ENCODE measurements at regions not wholly inside any gene's neighbourhood (a gene's known extent, or its start where the extent isn't known, plus 50 kb on each side); places are given as distances from the start of the nearest gene placed in this dataset.

- no peaks in the 10 kb centered on the region for H3K9me3 ChIP-seq (ENCODE audit: low read length)
- no TSS peak for BruUV-seq (replicated peaks)
- H3K79me2 ChIP-seq (ENCODE audit: insufficient read depth, low read depth, low read length): no peaks in the 10 kb centered on the region
- H3K4me2 ChIP-seq (ENCODE audit: low read length): no peak overlapping the region
- no peak for DNase-seq (ENCODE audit: low spot score)
- intact Hi-C loops (cut with micrococcal nuclease; ENCODE audit: unreplicated experiment): no loop called here
- no peaks in the 10 kb centered on the region for H3K4me1 ChIP-seq (ENCODE audit: insufficient read depth, low read length, poor library complexity, severe bottlenecking)
- no peak overlapping the region for H3K4me3 ChIP-seq (ENCODE audit: low read depth, low read length, poor library complexity, severe bottlenecking)
- no peak overlapping the region for H3K27ac ChIP-seq (ENCODE audit: low read depth, low read length, poor library complexity, severe bottlenecking)
- no peaks in the 10 kb centered on the region for H3K36me3 ChIP-seq (ENCODE audit: insufficient read depth, low read length)
- no peaks in the 10 kb centered on the region for H3K9me2 ChIP-seq (ENCODE audit: insufficient read depth, low read length)
- H4K20me1 ChIP-seq (ENCODE audit: insufficient read depth, low read length): no peaks in the 10 kb centered on the region
- ChIA-PET CTCF (ENCODE audit: unreplicated experiment) (no interaction called here), POLR2A (no interaction called here)
- no peak for TF ChIP-seq EZH2phosphoT487 (IDR thresholded peaks at IDR 0.05; ENCODE audit: borderline replicate concordance, low read depth, low read length)
- TF ChIP-seq, protein P1, sequence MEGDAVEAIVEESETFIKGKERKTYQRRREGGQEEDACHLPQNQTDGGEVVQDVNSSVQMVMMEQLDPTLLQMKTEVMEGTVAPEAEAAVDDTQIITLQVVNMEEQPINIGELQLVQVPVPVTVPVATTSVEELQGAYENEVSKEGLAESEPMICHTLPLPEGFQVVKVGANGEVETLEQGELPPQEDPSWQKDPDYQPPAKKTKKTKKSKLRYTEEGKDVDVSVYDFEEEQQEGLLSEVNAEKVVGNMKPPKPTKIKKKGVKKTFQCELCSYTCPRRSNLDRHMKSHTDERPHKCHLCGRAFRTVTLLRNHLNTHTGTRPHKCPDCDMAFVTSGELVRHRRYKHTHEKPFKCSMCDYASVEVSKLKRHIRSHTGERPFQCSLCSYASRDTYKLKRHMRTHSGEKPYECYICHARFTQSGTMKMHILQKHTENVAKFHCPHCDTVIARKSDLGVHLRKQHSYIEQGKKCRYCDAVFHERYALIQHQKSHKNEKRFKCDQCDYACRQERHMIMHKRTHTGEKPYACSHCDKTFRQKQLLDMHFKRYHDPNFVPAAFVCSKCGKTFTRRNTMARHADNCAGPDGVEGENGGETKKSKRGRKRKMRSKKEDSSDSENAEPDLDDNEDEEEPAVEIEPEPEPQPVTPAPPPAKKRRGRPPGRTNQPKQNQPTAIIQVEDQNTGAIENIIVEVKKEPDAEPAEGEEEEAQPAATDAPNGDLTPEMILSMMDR (conservative IDR thresholded peaks at IDR 0.05; ENCODE audit: low read length): no peak
- no peak overlapping the region for H2AFZ ChIP-seq (ENCODE audit: low read length)
Measured at GRCh38 chr2:41595240-41595639, 452.6 kb upstream of the PKDCC start.

DNA sequence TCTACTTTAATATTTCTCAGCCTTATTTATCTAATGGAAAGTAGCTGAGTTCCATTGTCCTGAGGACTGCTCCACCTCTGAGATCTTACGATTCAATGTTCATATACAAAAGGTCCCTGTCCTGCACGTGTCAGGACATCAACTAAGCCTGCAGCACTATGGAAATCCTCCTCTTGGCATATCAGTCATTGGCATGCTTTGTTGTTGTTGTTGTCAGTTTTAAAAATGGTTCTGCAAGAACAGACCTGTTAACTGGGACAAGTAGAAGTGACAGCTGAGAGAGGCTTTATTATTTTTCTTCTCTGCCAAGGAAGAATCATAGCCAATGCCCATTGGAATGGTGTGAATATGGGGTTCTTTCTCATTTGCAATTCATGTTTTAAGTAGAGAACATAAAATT is 450.1 kb upstream of the PKDCC start:
- no peaks in the 10 kb centered on the region for H3K9me3 ChIP-seq (ENCODE audit: low read length)
- no TSS peak for BruUV-seq (replicated peaks)

DNA sequence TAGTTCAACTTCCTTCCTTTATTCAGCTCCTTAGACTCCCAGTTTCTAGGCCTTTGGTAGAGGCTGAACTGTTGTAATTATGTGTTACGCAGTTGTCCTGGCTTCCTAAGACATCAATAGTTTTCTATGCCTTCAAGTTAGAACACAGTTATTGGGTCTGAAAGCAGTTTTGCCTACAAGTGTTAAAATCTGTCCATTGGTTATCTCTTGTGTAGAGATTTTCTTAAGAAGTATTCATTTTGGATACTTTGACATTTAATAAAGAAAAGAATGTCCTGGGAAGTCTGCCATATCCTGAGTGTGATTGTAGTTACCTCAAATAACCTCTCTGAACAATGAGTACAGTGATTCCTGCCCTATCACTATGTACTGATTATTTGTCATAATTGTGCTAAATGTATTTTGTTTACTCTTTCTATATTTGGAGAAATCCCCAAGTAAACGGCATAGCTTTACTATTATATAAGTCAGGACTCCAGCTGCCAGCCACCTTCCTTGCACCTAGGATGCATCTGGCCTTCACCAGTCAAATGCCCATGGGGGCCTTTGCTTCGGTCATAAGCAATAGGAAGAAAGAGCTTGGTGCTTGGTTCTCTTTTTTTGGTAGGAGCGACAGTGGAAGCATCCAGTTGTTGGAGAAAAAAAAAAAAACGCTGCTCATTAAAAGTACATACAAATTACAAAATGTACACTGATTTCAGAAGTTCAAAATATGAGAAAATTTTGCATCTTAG is 449.5 kb upstream of the PKDCC start:
- H3K4me1 ChIP-seq (ENCODE audit: insufficient read depth, low read length, poor library complexity, severe bottlenecking): no peaks in the 10 kb centered on the region
- H3K27ac ChIP-seq (ENCODE audit: low read depth, low read length, poor library complexity, severe bottlenecking): no peak overlapping the region
- no peaks in the 10 kb centered on the region for H3K36me3 ChIP-seq (ENCODE audit: insufficient read depth, low read length)
- no peak overlapping the region for H2AFZ ChIP-seq (ENCODE audit: low read length)
- no peaks in the 10 kb centered on the region for H3K79me2 ChIP-seq (ENCODE audit: insufficient read depth, low read depth, low read length)
- no peaks in the 10 kb centered on the region for H3K9me2 ChIP-seq (ENCODE audit: insufficient read depth, low read length)
- CTCF ChIA-PET (ENCODE audit: unreplicated experiment): no interaction called here
- POLR2A ChIA-PET: interaction anchor here (1.2 kb wide), 1 partner anchor 23 kb away, joined by 3 read pairs; no protein-coding TSS in a partner anchor
- H4K20me1 ChIP-seq (ENCODE audit: insufficient read depth, low read length): no peaks in the 10 kb centered on the region
- no peak for DNase-seq (ENCODE audit: low spot score)
- H3K4me2 ChIP-seq (ENCODE audit: low read length): no peak overlapping the region
- TF ChIP-seq, protein P1 (conservative IDR thresholded peaks at IDR 0.05; ENCODE audit: low read length): no peak
- TF ChIP-seq EZH2phosphoT487 (IDR thresholded peaks at IDR 0.05; ENCODE audit: borderline replicate concordance, low read depth, low read length): no peak
- intact Hi-C loops (cut with micrococcal nuclease; ENCODE audit: unreplicated experiment): no loop called here
- no peak overlapping the region for H3K4me3 ChIP-seq (ENCODE audit: low read depth, low read length, poor library complexity, severe bottlenecking)
- no TSS peak for BruUV-seq (replicated peaks)
- H3K9me3 ChIP-seq (ENCODE audit: low read length): no peaks in the 10 kb centered on the region

More for the DNA sequence above, 450.1 kb upstream of the PKDCC start:
- H3K36me3 ChIP-seq (ENCODE audit: insufficient read depth, low read length): no peaks in the 10 kb centered on the region
- TF ChIP-seq, protein P1 (conservative IDR thresholded peaks at IDR 0.05; ENCODE audit: low read length): no peak
- no peak for TF ChIP-seq EZH2phosphoT487 (IDR thresholded peaks at IDR 0.05; ENCODE audit: borderline replicate concordance, low read depth, low read length)
- CTCF ChIA-PET (ENCODE audit: unreplicated experiment): no interaction called here
- H3K79me2 ChIP-seq (ENCODE audit: insufficient read depth, low read depth, low read length): no peaks in the 10 kb centered on the region
- no peak overlapping the region for H3K4me3 ChIP-seq (ENCODE audit: low read depth, low read length, poor library complexity, severe bottlenecking)
- no peaks in the 10 kb centered on the region for H3K4me1 ChIP-seq (ENCODE audit: insufficient read depth, low read length, poor library complexity, severe bottlenecking)
- H3K9me2 ChIP-seq (ENCODE audit: insufficient read depth, low read length): no peaks in the 10 kb centered on the region
- H4K20me1 ChIP-seq (ENCODE audit: insufficient read depth, low read length): no peaks in the 10 kb centered on the region
- no peak for DNase-seq (ENCODE audit: low spot score)
- no peak overlapping the region for H2AFZ ChIP-seq (ENCODE audit: low read length)
- H3K27ac ChIP-seq (ENCODE audit: low read depth, low read length, poor library complexity, severe bottlenecking): no peak overlapping the region
- H3K4me2 ChIP-seq (ENCODE audit: low read length): no peak overlapping the region
- POLR2A ChIA-PET: no interaction called here
- intact Hi-C loops (cut with micrococcal nuclease; ENCODE audit: unreplicated experiment): no loop called here
